ENCODE measurements at regions not wholly inside any gene's neighbourhood (a gene's known extent, or its start where the extent isn't known, plus 50 kb on each side); places are given as distances from the start of the nearest gene placed in this dataset.

- intact Hi-C loops (cut with DNase I): no loop called here
- Histone ChIP-seq H3K27me3 (no peaks in the 10 kb centered on the region), H3K4me3 (no peak overlapping the region), H3K4me1 (no peaks in the 10 kb centered on the region), H3K27ac (no peak overlapping the region), H3K9me3 (no peaks in the 10 kb centered on the region), H3K36me3 (no peaks in the 10 kb centered on the region)
- no peak for ATAC-seq
- TF ChIP-seq, protein P1, sequence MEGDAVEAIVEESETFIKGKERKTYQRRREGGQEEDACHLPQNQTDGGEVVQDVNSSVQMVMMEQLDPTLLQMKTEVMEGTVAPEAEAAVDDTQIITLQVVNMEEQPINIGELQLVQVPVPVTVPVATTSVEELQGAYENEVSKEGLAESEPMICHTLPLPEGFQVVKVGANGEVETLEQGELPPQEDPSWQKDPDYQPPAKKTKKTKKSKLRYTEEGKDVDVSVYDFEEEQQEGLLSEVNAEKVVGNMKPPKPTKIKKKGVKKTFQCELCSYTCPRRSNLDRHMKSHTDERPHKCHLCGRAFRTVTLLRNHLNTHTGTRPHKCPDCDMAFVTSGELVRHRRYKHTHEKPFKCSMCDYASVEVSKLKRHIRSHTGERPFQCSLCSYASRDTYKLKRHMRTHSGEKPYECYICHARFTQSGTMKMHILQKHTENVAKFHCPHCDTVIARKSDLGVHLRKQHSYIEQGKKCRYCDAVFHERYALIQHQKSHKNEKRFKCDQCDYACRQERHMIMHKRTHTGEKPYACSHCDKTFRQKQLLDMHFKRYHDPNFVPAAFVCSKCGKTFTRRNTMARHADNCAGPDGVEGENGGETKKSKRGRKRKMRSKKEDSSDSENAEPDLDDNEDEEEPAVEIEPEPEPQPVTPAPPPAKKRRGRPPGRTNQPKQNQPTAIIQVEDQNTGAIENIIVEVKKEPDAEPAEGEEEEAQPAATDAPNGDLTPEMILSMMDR (IDR thresholded peaks at IDR 0.05): no peak
- no peak for FAIRE-seq
- 64 to 76% methylated on average over 4 of the region's 4 CpGs for WGBS, 2 donors
- DNase-seq: no peak
Observed at GRCh38 chr2:84249140-84249539, 209.9 kb downstream of the SUCLG1 start.

- Histone ChIP-seq H3K4me3 (no peak overlapping the region), H3K27me3 (no peaks in the 10 kb centered on the region), H3K27ac (no peak overlapping the region), H3K36me3 (no peaks in the 10 kb centered on the region), H3K9me3 (no peaks in the 10 kb centered on the region), H3K4me1 (no peaks in the 10 kb centered on the region)
- TF ChIP-seq, protein P1 (IDR thresholded peaks at IDR 0.05): no peak
- DNase-seq (no peak), FAIRE-seq (no peak), ATAC-seq (no peak)
- intact Hi-C loops (cut with DNase I): no loop called here
- WGBS, 2 donors: 39 to 43% methylated on average over 3 of the region's 3 CpGs
Observed at GRCh38 chr2:84247532-84247931, 211.5 kb downstream of the SUCLG1 start.

- intact Hi-C loops (cut with DNase I): no loop called here
- Histone ChIP-seq H3K27ac (no peak overlapping the region), H3K4me3 (no peak overlapping the region), H3K36me3 (no peaks in the 10 kb centered on the region), H3K27me3 (no peaks in the 10 kb centered on the region), H3K4me1 (no peaks in the 10 kb centered on the region), H3K9me3 (no peaks in the 10 kb centered on the region)
- TF ChIP-seq, protein P1 (IDR thresholded peaks at IDR 0.05): no peak
- DNase-seq: no peak
- WGBS, 2 donors: 74 to 79% methylated on average over 9 of the region's 9 CpGs
- no peak for FAIRE-seq
- ATAC-seq: no peak
Observed at GRCh38 chr2:84243788-84244733, 215.0 kb downstream of the SUCLG1 start.

- no peaks in the 10 kb centered on the region for H3K9me3 ChIP-seq
- H3K4me3 ChIP-seq: no peak overlapping the region
- H3K27me3 ChIP-seq: no peaks in the 10 kb centered on the region
- H3K4me1 ChIP-seq: no peaks in the 10 kb centered on the region
- intact Hi-C loops (cut with DNase I): no loop called here
- WGBS, 2 donors: 28 to 34% methylated on average over 2 of the region's 2 CpGs
- H3K27ac ChIP-seq: no peak overlapping the region
- no peaks in the 10 kb centered on the region for H3K36me3 ChIP-seq
- TF ChIP-seq, protein P1 (IDR thresholded peaks at IDR 0.05): no peak
- DNase-seq (no peak), ATAC-seq (no peak), FAIRE-seq (no peak)
Observed at GRCh38 chr2:84238907-84239306, 220.2 kb downstream of the SUCLG1 start.

DNA sequence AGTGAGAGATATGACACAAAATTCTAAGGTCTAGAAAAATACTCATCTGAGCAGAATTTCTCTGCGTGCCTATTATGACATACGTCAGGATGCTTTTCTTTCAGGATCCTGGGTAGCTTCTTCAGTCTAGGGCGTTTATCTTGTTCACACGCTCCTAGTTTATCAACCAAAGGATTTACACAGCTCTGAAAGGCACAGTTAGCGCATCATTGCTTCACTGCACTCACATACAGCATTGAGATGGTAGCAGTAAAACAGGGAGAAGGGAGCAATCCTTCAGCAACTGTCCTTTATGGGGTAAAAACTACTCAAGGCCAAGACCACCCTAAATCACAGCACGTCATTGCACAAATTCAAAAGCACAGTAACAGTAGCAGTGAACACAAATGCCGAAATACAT, 222.8 kb downstream of the SUCLG1 start:
- no peaks in the 10 kb centered on the region for H3K27me3 ChIP-seq
- FAIRE-seq: no peak
- TF ChIP-seq, protein P1 (IDR thresholded peaks at IDR 0.05): no peak
- no peak overlapping the region for H3K27ac ChIP-seq
- ATAC-seq: no peak
- 76 to 77% methylated on average over 7 of the region's 7 CpGs for WGBS, 2 donors
- H3K9me3 ChIP-seq: no peaks in the 10 kb centered on the region
- no peaks in the 10 kb centered on the region for H3K36me3 ChIP-seq
- intact Hi-C loops (cut with DNase I): no loop called here
- H3K4me1 ChIP-seq: no peaks in the 10 kb centered on the region
- no peak overlapping the region for H3K4me3 ChIP-seq
- DNase-seq: no peak

Data from pancreas (tissue), 10 donors.